Neural progenitor cell (in vitro differentiated cells): ENCODE measurements at regions not wholly inside any gene's neighbourhood (a gene's known extent, or its start where the extent isn't known, plus 50 kb on each side); places are given as distances from the start of the nearest gene placed in this dataset.

Experiments used
- DNase-seq: peaks from one replicate; pipeline ENCODE4 v3.0.0-alpha.2; 2016; ENCODE audit warnings: low spot score
- H2AFZ ChIP-seq: fragments of 200-600 bp; sonication (generic); replicated peaks from 2 replicates; pipeline ENCODE4 v1.6.1; 2016; ENCODE audit warnings: antibody characterized with exemption
- H3F3A ChIP-seq: fragments of 200-600 bp; sonication (generic); 2 replicates; pipeline ENCODE4 v1.6.1; 2016; ENCODE audit warnings: antibody characterized with exemption, low read depth
- H3K27ac ChIP-seq: fragments of 200-600 bp; sonication (generic); 2 replicates; pipeline ENCODE4 v1.5.1; 2016; ENCODE audit warnings: mild to moderate bottlenecking
- H3K27me3 ChIP-seq: fragments of 200-600 bp; sonication (generic); 2 replicates; pipeline ENCODE4 v1.6.1; 2016; ENCODE audit warnings: mild to moderate bottlenecking, moderate library complexity
- H3K36me3 ChIP-seq: fragments of 200-600 bp; sonication (generic); 2 replicates; pipeline ENCODE4 v1.5.1; 2016
- H3K4me1 ChIP-seq: fragments of 200-600 bp; sonication (generic); 2 replicates; pipeline ENCODE4 v1.6.1; 2016; ENCODE audit warnings: mixed run types
- H3K4me2 ChIP-seq: fragments of 200-600 bp; sonication (generic); 2 replicates; pipeline ENCODE4 v1.6.1; 2016
- H3K4me3 ChIP-seq: fragments of 200-600 bp; sonication (generic); 2 replicates; pipeline ENCODE4 v1.5.1; 2016
- H3K79me2 ChIP-seq: fragments of 200-600 bp; sonication (generic); 2 replicates; pipeline ENCODE4 v1.6.1; 2016; ENCODE audit warnings: low read depth
- H3K9ac ChIP-seq: fragments of 200-600 bp; sonication (generic); 2 replicates; pipeline ENCODE4 v1.6.1; 2016
- H3K9me3 ChIP-seq: fragments of 200-600 bp; sonication (generic); 2 replicates; pipeline ENCODE4 v1.5.1; 2016; ENCODE audit warnings: low read depth
- H4K20me1 ChIP-seq: fragments of 200-600 bp; sonication (generic); 2 replicates; pipeline ENCODE4 v1.6.1; 2016; ENCODE audit warnings: low read depth
- H3K27ac Mint-ChIP-seq: 3 replicates; pipeline ENCODE4 v1.8.0; 2021; ENCODE audit warnings: mixed read lengths
- H3K27me3 Mint-ChIP-seq: 2 replicates; pipeline ENCODE4 v1.8.0; 2022; ENCODE audit warnings: low read depth, mild to moderate bottlenecking, inconsistent platforms, moderate library complexity, mixed read lengths; ENCODE audit not compliant: insufficient read depth
- H3K36me3 Mint-ChIP-seq: 3 replicates; pipeline ENCODE4 v1.8.0; 2021; ENCODE audit warnings: mixed read lengths
- H3K4me1 Mint-ChIP-seq: 3 replicates; pipeline ENCODE4 v1.8.0; 2021; ENCODE audit warnings: mixed read lengths
- H3K4me3 Mint-ChIP-seq: 3 replicates; pipeline ENCODE4 v1.8.0; 2021; ENCODE audit warnings: mild to moderate bottlenecking, moderate library complexity, mixed read lengths
- H3K9me3 Mint-ChIP-seq: 3 replicates; pipeline ENCODE4 v1.8.0; 2020; ENCODE audit warnings: mixed read lengths
- CTCF ChIP-seq: fragments of 200-600 bp; sonication (generic); IDR thresholded peaks from 2 replicates; pipeline ENCODE4 v1.5.1; 2017; ENCODE audit warnings: antibody characterized with exemption, mild to moderate bottlenecking
- EZH2 ChIP-seq: fragments of 200-600 bp; sonication (generic); IDR thresholded peaks from 2 replicates; pipeline ENCODE4 v1.6.1; 2017; ENCODE audit warnings: antibody characterized with exemption, mild to moderate bottlenecking, moderate library complexity
- EZH2phosphoT487 ChIP-seq: fragments of 200-600 bp; sonication (generic); IDR thresholded peaks from 2 replicates; pipeline ENCODE4 v1.6.1; 2017; ENCODE audit warnings: antibody characterized with exemption

DNA sequence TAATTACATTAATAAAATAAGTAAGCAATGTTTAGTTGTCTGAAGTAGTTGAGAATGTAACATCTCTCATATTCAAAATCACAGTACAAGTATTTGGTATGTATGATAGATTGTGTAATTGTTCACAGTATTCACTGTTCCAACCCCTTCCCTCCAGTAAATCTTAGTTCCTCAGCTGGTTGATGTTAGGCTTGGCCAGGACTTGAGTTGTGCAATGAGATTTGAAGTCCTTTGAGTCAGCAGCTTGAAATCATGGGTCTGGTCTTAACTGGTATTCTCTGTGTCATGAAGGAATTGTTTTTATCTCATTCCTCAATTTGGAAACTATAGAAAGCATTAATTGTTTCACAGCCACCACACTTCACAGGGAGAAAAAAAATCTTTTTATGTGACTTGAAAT lies 477.1 kb downstream of the FSCB start:
- no peak overlapping the region for H3K9ac ChIP-seq
- H3K4me1 ChIP-seq: peaks cover 8% of the 10 kb centered on the region
- Mint-ChIP-seq H3K4me1 (peaks cover 9% of the 10 kb centered on the region), H3K4me3 (no peak overlapping the region), H3K27ac (no peak overlapping the region), H3K9me3 (no peaks in the 10 kb centered on the region), H3K36me3 (no peaks in the 10 kb centered on the region), H3K27me3 (no peaks in the 10 kb centered on the region)
- no peaks in the 10 kb centered on the region for H4K20me1 ChIP-seq
- H3K4me3 ChIP-seq: no peak overlapping the region
- H3K79me2 ChIP-seq: no peaks in the 10 kb centered on the region
- H3K4me2 ChIP-seq: no peak overlapping the region
- H3K27ac ChIP-seq: no peak overlapping the region
- H2AFZ ChIP-seq: no peak overlapping the region
- H3K27me3 ChIP-seq: no peaks in the 10 kb centered on the region
- no peaks in the 10 kb centered on the region for H3F3A ChIP-seq
- DNase-seq: no peak
- no peaks in the 10 kb centered on the region for H3K36me3 ChIP-seq
- TF ChIP-seq EZH2phosphoT487: no peak
- no peak for TF ChIP-seq CTCF
- TF ChIP-seq EZH2: no peak
- H3K9me3 ChIP-seq: no peaks in the 10 kb centered on the region

GRCh38 chr14:44027397-44027796 lies 479.7 kb downstream of the FSCB start:
- Histone ChIP-seq H3K4me3 (no peak overlapping the region), H3K36me3 (no peaks in the 10 kb centered on the region), H2AFZ (no peak overlapping the region), H4K20me1 (no peaks in the 10 kb centered on the region), H3K9ac (no peak overlapping the region), H3K4me2 (no peak overlapping the region), H3K9me3 (no peaks in the 10 kb centered on the region), H3K79me2 (no peaks in the 10 kb centered on the region), H3K4me1 (peaks cover 8% of the 10 kb centered on the region), H3K27ac (no peak overlapping the region), H3K27me3 (no peaks in the 10 kb centered on the region), H3F3A (no peaks in the 10 kb centered on the region)
- H3K36me3 Mint-ChIP-seq: no peaks in the 10 kb centered on the region
- no peak overlapping the region for H3K4me3 Mint-ChIP-seq
- peaks cover 9% of the 10 kb centered on the region for H3K4me1 Mint-ChIP-seq
- H3K9me3 Mint-ChIP-seq: peaks cover 2% of the 10 kb centered on the region
- H3K27me3 Mint-ChIP-seq: no peaks in the 10 kb centered on the region
- TF ChIP-seq EZH2: no peak
- TF ChIP-seq EZH2phosphoT487: no peak
- TF ChIP-seq CTCF: no peak
- no peak for DNase-seq
- H3K27ac Mint-ChIP-seq: no peak overlapping the region

DNA sequence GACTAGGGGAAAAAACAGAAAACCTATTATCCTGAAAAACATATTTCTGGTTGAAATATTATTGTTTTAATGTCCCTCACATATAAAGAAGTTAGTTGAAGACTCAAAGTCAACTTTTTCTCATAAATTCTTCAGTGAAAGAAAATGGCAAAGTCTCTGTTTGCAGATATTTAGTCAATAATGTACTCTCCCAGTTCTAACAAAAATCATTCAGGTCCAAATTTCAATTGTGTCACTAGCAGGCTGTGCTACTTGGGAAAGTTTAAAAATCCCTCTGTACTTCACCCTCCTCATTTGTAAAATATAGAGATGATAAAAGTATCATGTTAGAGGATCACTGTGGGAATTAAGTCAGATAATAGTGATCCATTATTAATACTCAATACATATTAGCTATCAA lies 496.5 kb downstream of the FSCB start:
- no peak overlapping the region for H3K9ac ChIP-seq
- H3K27ac ChIP-seq: no peak overlapping the region
- H3K4me3 Mint-ChIP-seq: no peak overlapping the region
- no peak for TF ChIP-seq CTCF
- no peak for TF ChIP-seq EZH2phosphoT487
- TF ChIP-seq EZH2: no peak
- no peak overlapping the region for H2AFZ ChIP-seq
- H3K27me3 ChIP-seq: no peaks in the 10 kb centered on the region
- no peaks in the 10 kb centered on the region for H3K27me3 Mint-ChIP-seq
- H3K9me3 Mint-ChIP-seq: no peaks in the 10 kb centered on the region
- H3K4me3 ChIP-seq: no peak overlapping the region
- H3K36me3 Mint-ChIP-seq: no peaks in the 10 kb centered on the region
- no peak for DNase-seq
- H3K36me3 ChIP-seq: no peaks in the 10 kb centered on the region
- H4K20me1 ChIP-seq: no peaks in the 10 kb centered on the region
- H3K79me2 ChIP-seq: no peaks in the 10 kb centered on the region
- no peaks in the 10 kb centered on the region for H3F3A ChIP-seq
- H3K4me1 Mint-ChIP-seq: peaks cover 9% of the 10 kb centered on the region
- H3K27ac Mint-ChIP-seq: no peak overlapping the region
- H3K4me2 ChIP-seq: no peak overlapping the region
- H3K9me3 ChIP-seq: no peaks in the 10 kb centered on the region
- H3K4me1 ChIP-seq: no peaks in the 10 kb centered on the region

DNA sequence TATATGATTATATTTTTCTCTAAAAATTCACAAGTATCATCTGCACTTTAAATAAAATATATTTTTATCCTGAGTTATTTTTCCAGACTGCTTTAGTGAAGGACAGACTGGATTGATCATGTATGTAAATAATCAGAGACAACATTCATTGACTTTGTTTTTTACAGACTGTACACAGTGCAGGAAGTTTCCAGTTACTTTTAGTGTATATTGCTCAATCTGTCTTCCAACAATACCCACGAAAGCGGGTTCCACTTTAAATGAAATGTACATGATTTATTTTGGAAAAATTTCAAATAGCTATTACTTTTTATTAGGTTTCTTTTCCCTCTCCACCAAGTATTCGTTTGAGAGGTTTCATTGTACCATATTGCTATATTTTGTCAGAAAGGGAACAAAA lies 497.0 kb downstream of the FSCB start:
- Histone ChIP-seq H4K20me1 (no peaks in the 10 kb centered on the region), H3K4me3 (no peak overlapping the region), H2AFZ (no peak overlapping the region), H3K9ac (no peak overlapping the region), H3K79me2 (no peaks in the 10 kb centered on the region), H3K27me3 (no peaks in the 10 kb centered on the region), H3K27ac (no peak overlapping the region), H3K4me1 (no peaks in the 10 kb centered on the region), H3F3A (no peaks in the 10 kb centered on the region), H3K36me3 (no peaks in the 10 kb centered on the region), H3K4me2 (no peak overlapping the region), H3K9me3 (no peaks in the 10 kb centered on the region)
- no peak overlapping the region for H3K4me3 Mint-ChIP-seq
- no peak for DNase-seq
- TF ChIP-seq EZH2phosphoT487 (no peak), CTCF (no peak), EZH2 (no peak)
- no peaks in the 10 kb centered on the region for H3K27me3 Mint-ChIP-seq
- no peak overlapping the region for H3K27ac Mint-ChIP-seq
- no peaks in the 10 kb centered on the region for H3K9me3 Mint-ChIP-seq
- peaks cover 9% of the 10 kb centered on the region for H3K4me1 Mint-ChIP-seq
- no peaks in the 10 kb centered on the region for H3K36me3 Mint-ChIP-seq
